ENCODE measurements at regions not wholly inside any gene's neighbourhood (a gene's known extent, or its start where the extent isn't known, plus 50 kb on each side); places are given as distances from the start of the nearest gene placed in this dataset.

- no peak for DNase-seq (ENCODE audit: extremely low read depth, low read depth)
- TF ChIP-seq CTCF (IDR thresholded peaks at IDR 0.05; ENCODE audit: low read depth, low read length) = no peak
Observed at GRCh38 chr1:187816646-187817045, 987.9 kb downstream of the PLA2G4A start.

DNA sequence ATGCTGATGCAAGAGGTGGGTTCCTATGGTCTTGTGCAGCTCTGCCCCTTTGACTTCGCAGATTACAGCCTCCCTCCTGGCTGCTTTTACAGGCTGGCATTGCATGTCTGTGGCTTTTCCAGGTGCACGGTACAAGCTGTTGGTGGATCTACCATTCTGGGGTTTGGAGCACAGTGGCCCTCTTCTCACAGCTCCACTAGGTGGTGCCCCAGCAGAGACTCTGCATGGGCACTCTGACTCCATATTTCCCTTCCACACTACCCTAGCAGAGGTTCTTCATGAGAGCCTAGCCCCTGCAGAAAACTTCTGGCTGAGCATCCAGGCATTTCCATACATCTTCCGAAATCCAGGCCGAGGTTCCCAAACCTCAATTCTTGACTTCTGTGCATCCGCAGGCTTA is 989.0 kb downstream of the PLA2G4A start:
- TF ChIP-seq CTCF (IDR thresholded peaks at IDR 0.05; ENCODE audit: low read depth, low read length) = no peak
- DNase-seq (ENCODE audit: extremely low read depth, low read depth) = no peak

- TF ChIP-seq CTCF (IDR thresholded peaks at IDR 0.05; ENCODE audit: low read depth, low read length) = no peak
- DNase-seq (ENCODE audit: extremely low read depth, low read depth) = no peak
Observed at GRCh38 chr1:187819086-187819485, 990.3 kb downstream of the PLA2G4A start.

DNA sequence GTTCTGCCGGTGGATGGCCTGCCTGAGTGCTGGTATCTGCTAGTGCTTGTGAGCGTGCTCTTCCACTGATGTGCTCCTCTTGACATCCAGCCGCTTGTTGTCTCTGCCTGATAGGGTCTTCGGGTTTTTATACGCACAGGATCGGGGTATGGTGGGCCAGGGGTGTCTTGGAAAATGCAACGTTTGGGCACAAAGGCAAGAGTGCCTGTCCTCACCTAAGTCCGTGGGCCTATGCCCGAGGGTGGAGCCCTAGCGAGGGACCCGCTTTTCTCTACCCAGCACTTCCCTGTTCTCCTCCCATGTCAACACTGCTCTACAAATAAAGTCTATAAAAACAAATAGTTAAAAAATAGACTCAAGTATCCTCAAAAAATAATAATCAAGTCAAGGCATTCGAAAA is 1007.8 kb downstream of the PLA2G4A start:
- DNase-seq (ENCODE audit: extremely low read depth, low read depth) = no peak
- TF ChIP-seq CTCF (IDR thresholded peaks at IDR 0.05; ENCODE audit: low read depth, low read length) = no peak

DNA sequence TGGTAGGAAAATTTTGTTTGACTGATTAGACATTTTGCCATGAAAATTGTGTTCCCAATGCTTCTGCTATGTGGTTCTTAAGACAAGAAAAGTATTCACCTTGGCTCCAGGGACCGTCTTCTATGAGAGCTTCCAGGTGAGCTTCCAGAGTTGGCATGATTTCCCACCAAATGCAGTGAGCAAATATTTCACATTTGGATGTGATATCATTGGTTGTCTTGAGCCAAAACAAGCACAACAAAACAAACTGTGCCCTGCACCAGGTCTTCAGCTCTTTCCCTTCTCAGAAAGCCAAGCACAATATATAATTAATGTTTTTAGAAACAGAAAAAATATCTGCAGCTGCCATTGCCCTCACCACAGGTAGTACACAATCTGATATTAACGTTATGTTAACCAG is 1009.0 kb downstream of the PLA2G4A start:
- DNase-seq (ENCODE audit: extremely low read depth, low read depth) = no peak
- TF ChIP-seq CTCF (IDR thresholded peaks at IDR 0.05; ENCODE audit: low read depth, low read length) = no peak

GRCh38 chr1:187838335-187839293 is 1009.9 kb downstream of the PLA2G4A start:
- no peak for DNase-seq (ENCODE audit: extremely low read depth, low read depth)
- TF ChIP-seq CTCF (IDR thresholded peaks at IDR 0.05; ENCODE audit: low read depth, low read length) = no peak

- no peak for DNase-seq (ENCODE audit: extremely low read depth, low read depth)
- TF ChIP-seq CTCF (IDR thresholded peaks at IDR 0.05; ENCODE audit: low read depth, low read length) = no peak
Observed at GRCh38 chr1:187839873-187840272, 1011.1 kb downstream of the PLA2G4A start.
